Trophoblast cell (in vitro differentiated cells and primary cell): ENCODE measurements at regions not wholly inside any gene's neighbourhood (a gene's known extent, or its start where the extent isn't known, plus 50 kb on each side); places are given as distances from the start of the nearest gene placed in this dataset.

Source experiments
- DNase-seq, 2 donors: peaks; one replicate each; pipeline ENCODE4 v3.0.0-alpha.2; 2016
- H2AFZ ChIP-seq: 2 replicates; pipeline ENCODE4 v1.6.1; 2013; ENCODE audit warnings: low read length, moderate library complexity, mild to moderate bottlenecking; ENCODE audit not compliant: insufficient read depth, poor library complexity
- H2AK5ac ChIP-seq: 2 replicates; pipeline ENCODE4 v1.6.1; 2013; ENCODE audit warnings: mild to moderate bottlenecking, low read length
- H2BK120ac ChIP-seq: 2 replicates; pipeline ENCODE4 v1.6.1; 2013; ENCODE audit warnings: low read length, mild to moderate bottlenecking, moderate library complexity; ENCODE audit not compliant: insufficient read depth, poor library complexity
- H2BK12ac ChIP-seq: 2 replicates; pipeline ENCODE4 v1.6.1; 2013; ENCODE audit warnings: mild to moderate bottlenecking, low read length, moderate library complexity
- H2BK5ac ChIP-seq: 2 replicates; pipeline ENCODE4 v1.6.1; 2013; ENCODE audit warnings: low read length, low read depth, moderate library complexity, mild to moderate bottlenecking; ENCODE audit not compliant: poor library complexity
- H3K14ac ChIP-seq: 2 replicates; pipeline ENCODE4 v1.6.1; 2013; ENCODE audit warnings: mild to moderate bottlenecking, low read length
- H3K18ac ChIP-seq: 2 replicates; pipeline ENCODE4 v1.6.1; 2013; ENCODE audit warnings: mild to moderate bottlenecking, low read length
- H3K23ac ChIP-seq: 2 replicates; pipeline ENCODE4 v1.6.1; 2013; ENCODE audit warnings: low read length
- H3K27ac ChIP-seq: 2 replicates; pipeline ENCODE4 v1.5.1; 2013; ENCODE audit warnings: low read depth, mild to moderate bottlenecking, inconsistent platforms, low read length, moderate library complexity
- H3K27me3 ChIP-seq: 2 replicates; pipeline ENCODE4 v1.6.1; 2013; ENCODE audit warnings: inconsistent platforms, mild to moderate bottlenecking, low read length, moderate library complexity; ENCODE audit not compliant: insufficient read depth
- H3K36me3 ChIP-seq, 2 experiments: 1 replicate in 1 of 2; 2 replicates in 1 of 2; pipeline ENCODE4 v1.6.1; 2013; ENCODE audit warnings: low read length in 2 of 2, mild to moderate bottlenecking in 2 of 2, moderate library complexity in 1 of 2; ENCODE audit not compliant: insufficient read depth in 2 of 2, control insufficient read depth in 1 of 2
- H3K4ac ChIP-seq: 2 replicates; pipeline ENCODE4 v1.6.1; 2013; ENCODE audit warnings: low read depth, mild to moderate bottlenecking, low read length, moderate library complexity
- H3K4me1 ChIP-seq, 2 experiments: 1 replicate in 1 of 2; 2 replicates in 1 of 2; pipeline ENCODE4 v1.6.1; 2013; ENCODE audit warnings: low read length in 2 of 2, mild to moderate bottlenecking in 2 of 2, moderate library complexity in 1 of 2; ENCODE audit not compliant: insufficient read depth in 2 of 2, control insufficient read depth in 1 of 2
- H3K4me2 ChIP-seq: 2 replicates; pipeline ENCODE4 v1.6.1; 2013; ENCODE audit warnings: inconsistent platforms, mild to moderate bottlenecking, low read length, moderate library complexity
- H3K4me3 ChIP-seq: 2 replicates; pipeline ENCODE4 v1.5.1; 2013; ENCODE audit warnings: mild to moderate bottlenecking, low read depth, low read length, inconsistent platforms
- H3K79me1 ChIP-seq: one replicate; pipeline ENCODE4 v1.6.1; 2013; ENCODE audit warnings: low read length
- H3K79me2 ChIP-seq: 2 replicates; pipeline ENCODE4 v1.6.1; 2013; ENCODE audit warnings: low read length, mild to moderate bottlenecking; ENCODE audit not compliant: control insufficient read depth, insufficient read depth, poor library complexity
- H3K9ac ChIP-seq: 2 replicates; pipeline ENCODE4 v1.6.1; 2013; ENCODE audit warnings: mild to moderate bottlenecking, low read length
- H3K9me3 ChIP-seq: 2 replicates; pipeline ENCODE4 v1.6.1; 2013; ENCODE audit warnings: low read depth, mild to moderate bottlenecking, control low read depth, inconsistent platforms, low read length; ENCODE audit not compliant: insufficient read depth
- H4K12ac ChIP-seq: 2 replicates; pipeline ENCODE4 v1.6.1; 2013; ENCODE audit warnings: low read depth, mild to moderate bottlenecking, low read length, moderate library complexity
- H4K8ac ChIP-seq: 2 replicates; pipeline ENCODE4 v1.6.1; 2013; ENCODE audit warnings: low read depth, mild to moderate bottlenecking, low read length, moderate library complexity
- H4K91ac ChIP-seq: one replicate; pipeline ENCODE4 v1.6.1; 2013; ENCODE audit warnings: low read depth, mild to moderate bottlenecking, low read length, moderate library complexity
- WGBS: extraction: QIAGEN DNeasy Blood & Tissue Kit; methylation state at CpG from one replicate; pipeline ENCODE4 v1.1.7; 2013; ENCODE audit warnings: missing lambda C conversion rate; ENCODE audit not compliant: insufficient read length, insufficient coverage; ENCODE audit errors: extremely low coverage; 5-methylcytosine and 5-hydroxymethylcytosine counted together

DNA sequence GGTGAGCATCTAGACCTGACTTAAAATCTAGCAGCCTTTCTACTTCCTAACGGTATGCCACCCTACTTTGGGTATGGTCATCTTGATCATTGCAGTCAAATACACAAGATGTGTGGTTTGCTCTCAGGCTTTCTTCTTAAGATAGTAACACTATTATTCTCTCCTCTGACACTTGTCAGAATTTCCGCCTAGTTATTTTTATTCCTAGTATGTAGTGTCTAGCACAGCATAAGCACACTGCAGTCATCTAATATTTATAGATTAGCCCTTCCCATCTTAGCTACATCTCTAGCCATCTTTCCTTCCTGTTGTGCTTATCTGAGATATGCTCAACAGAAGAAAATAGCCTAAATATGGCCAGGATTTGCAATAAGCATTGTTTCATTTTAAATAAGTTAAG lies 180.1 kb downstream of the C12orf50 start:
- Histone ChIP-seq H3K36me3 (no peaks in the 10 kb centered on the region), H2BK120ac (no peak overlapping the region), H4K8ac (no peak overlapping the region), H3K4ac (no peak overlapping the region), H3K79me1 (peaks cover 3% of the 10 kb centered on the region), H4K91ac (no peak overlapping the region), H3K4me2 (no peak overlapping the region), H3K9ac (no peak overlapping the region), H3K27me3 (no peaks in the 10 kb centered on the region), H2AK5ac (no peak overlapping the region), H2BK12ac (no peak overlapping the region), H3K23ac (no peak overlapping the region), H3K9me3 (no peaks in the 10 kb centered on the region), H2AFZ (no peak overlapping the region), H3K4me3 (no peak overlapping the region), H3K18ac (no peak overlapping the region), H3K27ac (no peak overlapping the region), H4K12ac (no peak overlapping the region), H3K4me1 (no peaks in the 10 kb centered on the region), H2BK5ac (no peak overlapping the region), H3K79me2 (no peaks in the 10 kb centered on the region), H3K14ac (no peak overlapping the region)
- no peak for DNase-seq
- no CpG with 5 or more reads among the region's 2 CpGs for WGBS

DNA sequence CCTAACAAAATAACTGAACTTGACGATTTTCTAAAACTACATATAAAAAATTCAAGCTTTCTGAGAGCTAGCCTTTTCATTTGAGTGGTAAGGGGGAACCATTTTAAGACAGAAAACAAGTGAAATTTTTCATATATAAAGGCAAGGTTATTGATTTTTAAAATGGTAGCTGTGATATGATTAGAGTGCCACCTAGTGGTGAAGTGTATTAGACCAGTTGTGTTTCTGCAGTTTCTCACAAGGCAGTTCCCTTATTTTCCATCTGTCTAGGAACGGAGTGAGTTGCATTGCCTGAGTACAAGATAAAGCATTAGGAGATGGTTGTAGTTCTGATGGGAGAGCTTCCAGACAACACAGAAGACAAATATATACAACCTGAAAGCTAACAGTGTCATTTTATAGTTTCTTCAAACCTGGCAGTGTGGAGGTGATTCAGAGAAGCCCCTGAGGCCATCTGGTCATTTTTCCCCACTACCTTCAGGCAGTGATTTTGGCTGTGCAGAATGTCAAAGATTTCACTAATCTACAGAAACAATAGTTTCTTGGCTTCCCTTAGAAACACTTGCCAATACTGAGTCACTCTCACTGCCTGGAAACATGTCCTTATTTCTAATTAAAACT lies 180.8 kb downstream of the C12orf50 start:
- Histone ChIP-seq H4K8ac (no peak overlapping the region), H2AFZ (no peak overlapping the region), H3K4me2 (peak overlapping the region; percentile 2)

DNA sequence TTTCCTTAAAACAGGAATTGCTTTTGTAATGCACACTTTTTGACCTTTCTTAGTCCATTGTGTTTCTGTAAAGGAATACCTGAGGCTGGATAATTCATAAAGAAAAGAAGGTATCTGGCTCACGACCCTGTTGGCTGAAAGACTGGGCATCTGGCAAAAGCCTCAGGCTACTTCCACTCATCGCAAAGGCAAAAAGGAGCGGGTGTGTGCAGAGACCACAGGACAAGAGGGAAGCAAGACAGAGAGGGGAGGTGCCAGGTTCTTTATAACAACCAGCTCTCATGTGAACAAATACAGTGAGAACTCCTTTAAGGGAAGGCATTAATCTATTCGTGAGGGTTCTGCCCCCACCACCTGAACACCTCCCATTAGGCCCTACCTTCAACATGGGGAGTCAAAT lies 182.1 kb downstream of the C12orf50 start:
- no peak for DNase-seq
- no peaks in the 10 kb centered on the region for H3K36me3 ChIP-seq
- peak overlapping the region; percentile 49 for H3K27ac ChIP-seq
- no peaks in the 10 kb centered on the region for H3K4me1 ChIP-seq
- WGBS = no CpG with 5 or more reads among the region's 4 CpGs
- no peak overlapping the region for H4K91ac ChIP-seq
- no peak overlapping the region for H2BK12ac ChIP-seq
- H3K9ac ChIP-seq = no peak overlapping the region
- H3K79me1 ChIP-seq = peaks cover 3% of the 10 kb centered on the region
- no peak overlapping the region for H2AFZ ChIP-seq
- no peaks in the 10 kb centered on the region for H3K27me3 ChIP-seq
- H4K8ac ChIP-seq = no peak overlapping the region
- no peaks in the 10 kb centered on the region for H3K79me2 ChIP-seq
- H3K14ac ChIP-seq = no peak overlapping the region
- no peak overlapping the region for H3K4me3 ChIP-seq
- no peaks in the 10 kb centered on the region for H3K9me3 ChIP-seq
- H2BK5ac ChIP-seq = no peak overlapping the region
- no peak overlapping the region for H4K12ac ChIP-seq
- H3K18ac ChIP-seq = no peak overlapping the region
- H2AK5ac ChIP-seq = no peak overlapping the region
- no peak overlapping the region for H3K4ac ChIP-seq
- no peak overlapping the region for H3K23ac ChIP-seq
- H3K4me2 ChIP-seq = no peak overlapping the region
- H2BK120ac ChIP-seq = peak overlapping the region; percentile 8

More for the DNA sequence above, 180.8 kb downstream of the C12orf50 start:
- Histone ChIP-seq H3K4me3 (no peak overlapping the region), H3K79me2 (no peaks in the 10 kb centered on the region), H3K18ac (no peak overlapping the region), H3K27me3 (no peaks in the 10 kb centered on the region), H3K23ac (no peak overlapping the region), H2BK120ac (no peak overlapping the region), H3K36me3 (no peaks in the 10 kb centered on the region), H3K9me3 (no peaks in the 10 kb centered on the region), H3K9ac (no peak overlapping the region), H4K91ac (no peak overlapping the region), H2BK5ac (no peak overlapping the region), H3K4ac (no peak overlapping the region), H4K12ac (no peak overlapping the region), H3K4me1 (no peaks in the 10 kb centered on the region), H2BK12ac (no peak overlapping the region), H3K14ac (no peak overlapping the region), H3K27ac (no peak overlapping the region), H3K79me1 (peaks cover 3% of the 10 kb centered on the region), H2AK5ac (no peak overlapping the region)
- WGBS = no CpG with 5 or more reads among the region's 2 CpGs
- peak; percentile 40 to 81 for DNase-seq

DNA sequence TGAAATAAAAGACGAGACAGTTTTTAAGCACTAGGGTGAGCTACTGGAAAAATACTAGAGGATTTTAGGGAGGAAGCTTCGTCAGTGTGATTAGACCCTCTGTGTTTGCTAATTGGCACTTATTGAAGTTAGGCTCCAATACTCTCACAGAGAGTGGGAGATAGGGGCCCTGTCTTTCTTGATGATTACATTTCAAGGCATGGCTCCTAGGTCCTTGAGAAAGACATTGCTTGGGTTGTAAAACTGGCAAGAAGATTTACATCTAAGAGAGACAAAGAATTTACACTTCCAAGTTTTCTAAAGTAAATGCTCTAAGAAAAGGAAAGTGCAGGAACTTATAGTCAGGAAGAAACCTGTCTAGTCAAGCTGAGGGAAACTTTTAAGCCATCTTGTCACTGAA lies 183.2 kb downstream of the C12orf50 start:
- H3K4ac ChIP-seq = no peak overlapping the region
- H3K4me1 ChIP-seq = no peaks in the 10 kb centered on the region
- H4K91ac ChIP-seq = no peak overlapping the region
- no peak overlapping the region for H3K18ac ChIP-seq
- H4K8ac ChIP-seq = no peak overlapping the region
- no peaks in the 10 kb centered on the region for H3K9me3 ChIP-seq
- H3K27ac ChIP-seq = peak overlapping the region; percentile 25
- no peak overlapping the region for H3K4me3 ChIP-seq
- H3K23ac ChIP-seq = no peak overlapping the region
- no CpG with 5 or more reads among the region's 2 CpGs for WGBS
- no peak overlapping the region for H3K14ac ChIP-seq
- H3K79me2 ChIP-seq = no peaks in the 10 kb centered on the region
- H3K27me3 ChIP-seq = no peaks in the 10 kb centered on the region
- no peak overlapping the region for H2BK12ac ChIP-seq
- no peak overlapping the region for H2BK120ac ChIP-seq
- H3K36me3 ChIP-seq = no peaks in the 10 kb centered on the region
- DNase-seq = no peak
- no peak overlapping the region for H3K9ac ChIP-seq
- H2AFZ ChIP-seq = no peak overlapping the region
- peaks cover 3% of the 10 kb centered on the region for H3K79me1 ChIP-seq
- no peak overlapping the region for H3K4me2 ChIP-seq
- no peak overlapping the region for H2BK5ac ChIP-seq
- H4K12ac ChIP-seq = no peak overlapping the region
- no peak overlapping the region for H2AK5ac ChIP-seq
